NCI-H146 (cell line): ENCODE measurements at regions not wholly inside any gene's neighbourhood (a gene's known extent, or its start where the extent isn't known, plus 50 kb on each side); places are given as distances from the start of the nearest gene placed in this dataset.

Experiments used
- DNase-seq: peaks from one replicate; lab custom pipeline; 2025; lab: John Stamatoyannopoulos, UW

- no peak for DNase-seq
Observed at GRCh38 chr16:74094514-74094913, 202.1 kb upstream of the PSMD7 start.

- no peak for DNase-seq
Observed at GRCh38 chr16:74092336-74092735, 204.3 kb upstream of the PSMD7 start.

- DNase-seq: no peak
Observed at GRCh38 chr16:74090871-74091270, 205.7 kb upstream of the PSMD7 start.

- peak; percentile 59 for DNase-seq
Observed at GRCh38 chr16:74083541-74083940, 213.1 kb upstream of the PSMD7 start.

- DNase-seq: no peak
Observed at GRCh38 chr16:74080311-74080710, 216.3 kb upstream of the PSMD7 start.

- DNase-seq: no peak
Observed at GRCh38 chr16:74079232-74079586, 217.4 kb upstream of the PSMD7 start.

GRCh38 chr16:74078511-74079231, 217.9 kb upstream of the PSMD7 start:
- no peak for DNase-seq

GRCh38 chr16:74076568-74076967, 220.0 kb upstream of the PSMD7 start:
- no peak for DNase-seq

GRCh38 chr16:74075393-74075792, 221.2 kb upstream of the PSMD7 start:
- no peak for DNase-seq

- no peak for DNase-seq
Observed at GRCh38 chr16:74073456-74073855, 223.2 kb upstream of the PSMD7 start.

GRCh38 chr16:74071996-74072535, 224.5 kb upstream of the PSMD7 start:
- DNase-seq: no peak

GRCh38 chr16:74070237-74070636, 226.4 kb upstream of the PSMD7 start:
- no peak for DNase-seq

- no peak for DNase-seq
Observed at GRCh38 chr16:74064120-74064735, 232.4 kb upstream of the PSMD7 start.

GRCh38 chr16:74053826-74054225, 242.8 kb upstream of the PSMD7 start:
- DNase-seq: no peak

- no peak for DNase-seq
Observed at GRCh38 chr16:74053312-74053711, 243.3 kb upstream of the PSMD7 start.

GRCh38 chr16:74052016-74052415, 244.6 kb upstream of the PSMD7 start:
- no peak for DNase-seq

- no peak for DNase-seq
Observed at GRCh38 chr16:74049027-74049426, 247.6 kb upstream of the PSMD7 start.

- DNase-seq: peak; percentile 55
Observed at GRCh38 chr16:74046524-74046923, 250.1 kb upstream of the PSMD7 start.

- DNase-seq: no peak
Observed at GRCh38 chr16:74045513-74045912, 251.1 kb upstream of the PSMD7 start.

GRCh38 chr16:74035816-74036215, 260.8 kb upstream of the PSMD7 start:
- DNase-seq: peak; percentile 34

GRCh38 chr16:74034862-74035261, 261.8 kb upstream of the PSMD7 start:
- DNase-seq: peak; percentile 14

GRCh38 chr16:74034200-74034599, 262.4 kb upstream of the PSMD7 start:
- no peak for DNase-seq

- peak; percentile 1 for DNase-seq
Observed at GRCh38 chr16:74033441-74033995, 263.1 kb upstream of the PSMD7 start.
